ENCODE measurements at regions not wholly inside any gene's neighbourhood (a gene's known extent, or its start where the extent isn't known, plus 50 kb on each side); places are given as distances from the start of the nearest gene placed in this dataset.

DNA sequence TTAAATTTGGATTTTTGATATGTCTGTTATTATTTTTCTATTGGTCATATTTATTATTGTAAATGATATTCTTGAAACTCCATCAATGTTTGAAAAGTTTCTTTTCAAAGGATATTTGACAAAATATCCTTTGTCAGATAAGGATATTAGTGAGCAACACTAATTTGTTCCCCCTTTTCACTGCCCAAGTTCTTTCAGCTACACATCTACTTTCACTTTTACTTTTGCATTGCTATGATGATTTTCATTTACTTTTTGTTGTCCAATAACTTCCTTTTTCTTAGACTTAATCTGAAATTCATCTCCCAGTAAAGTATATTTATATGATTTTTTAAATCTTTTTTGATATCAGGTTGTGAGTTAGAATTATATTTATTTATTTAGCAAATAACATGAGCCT is 542.3 kb upstream of the ADGRL3 start:
- no peak overlapping the region for H2AFZ ChIP-seq (ENCODE audit: low read length)
- no peak overlapping the region for H3K4me3 Mint-ChIP-seq

More for the DNA sequence above, 542.3 kb upstream of the ADGRL3 start:
- H3K4ac ChIP-seq (ENCODE audit: low read depth, low read length), result no peak overlapping the region
- no peaks in the 10 kb centered on the region; the same call in 1 of the 2 replicates for H3K27me3 Mint-ChIP-seq (ENCODE audit: low read depth)
- no peak for DNase-seq
- no peak overlapping the region for H3K56ac ChIP-seq (ENCODE audit: insufficient read length, low read depth, low read length)
- TF ChIP-seq, protein P1, sequence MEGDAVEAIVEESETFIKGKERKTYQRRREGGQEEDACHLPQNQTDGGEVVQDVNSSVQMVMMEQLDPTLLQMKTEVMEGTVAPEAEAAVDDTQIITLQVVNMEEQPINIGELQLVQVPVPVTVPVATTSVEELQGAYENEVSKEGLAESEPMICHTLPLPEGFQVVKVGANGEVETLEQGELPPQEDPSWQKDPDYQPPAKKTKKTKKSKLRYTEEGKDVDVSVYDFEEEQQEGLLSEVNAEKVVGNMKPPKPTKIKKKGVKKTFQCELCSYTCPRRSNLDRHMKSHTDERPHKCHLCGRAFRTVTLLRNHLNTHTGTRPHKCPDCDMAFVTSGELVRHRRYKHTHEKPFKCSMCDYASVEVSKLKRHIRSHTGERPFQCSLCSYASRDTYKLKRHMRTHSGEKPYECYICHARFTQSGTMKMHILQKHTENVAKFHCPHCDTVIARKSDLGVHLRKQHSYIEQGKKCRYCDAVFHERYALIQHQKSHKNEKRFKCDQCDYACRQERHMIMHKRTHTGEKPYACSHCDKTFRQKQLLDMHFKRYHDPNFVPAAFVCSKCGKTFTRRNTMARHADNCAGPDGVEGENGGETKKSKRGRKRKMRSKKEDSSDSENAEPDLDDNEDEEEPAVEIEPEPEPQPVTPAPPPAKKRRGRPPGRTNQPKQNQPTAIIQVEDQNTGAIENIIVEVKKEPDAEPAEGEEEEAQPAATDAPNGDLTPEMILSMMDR (conservative IDR thresholded peaks at IDR 0.05), result no peak
- no peaks in the 10 kb centered on the region for H3K4me1 ChIP-seq (ENCODE audit: insufficient read depth, low read length)
- H4K8ac ChIP-seq (replicated peaks; ENCODE audit: insufficient read length, low read depth, low read length), result no peak overlapping the region
- no peak overlapping the region for H3K18ac ChIP-seq (ENCODE audit: insufficient read length, low read depth, low read length)
- H3T11ph ChIP-seq (ENCODE audit: low read length), result no peak overlapping the region
- no peak overlapping the region for H3K27ac ChIP-seq (ENCODE audit: insufficient read length, low read depth, low read length)
- H3K27me3 ChIP-seq (ENCODE audit: insufficient read depth, low read length), result no peaks in the 10 kb centered on the region
- no peaks in the 10 kb centered on the region for H3K9me3 ChIP-seq (ENCODE audit: control insufficient read depth, low read depth, low read length)
- no peaks in the 10 kb centered on the region for H3K79me1 ChIP-seq (ENCODE audit: insufficient read depth, low read depth, low read length, poor library complexity, severe bottlenecking)
- no peaks in the 10 kb centered on the region; a peak in 1 of 7 replicates for H3K36me3 Mint-ChIP-seq (ENCODE audit: insufficient read depth in 1 of 3, low read depth in 3 of 3)
- H2AK5ac ChIP-seq (ENCODE audit: insufficient read length, low read length), result no peak overlapping the region
- no peak overlapping the region for H2BK20ac ChIP-seq (ENCODE audit: low read depth, low read length, poor library complexity, severe bottlenecking)
- no peak overlapping the region for H3K23ac ChIP-seq (ENCODE audit: insufficient read length, low read depth, low read length)
- H2BK120ac ChIP-seq (ENCODE audit: low read depth, low read length, poor library complexity, severe bottlenecking), result no peak overlapping the region
- H4K91ac ChIP-seq (ENCODE audit: insufficient read length, low read depth, low read length), result no peak overlapping the region
- no peak overlapping the region for H2BK12ac ChIP-seq (ENCODE audit: insufficient read length, low read depth, low read length)
- no peak overlapping the region for H4K5ac ChIP-seq (ENCODE audit: insufficient read length, low read depth, low read length)
- no peaks in the 10 kb centered on the region for H3K23me2 ChIP-seq (ENCODE audit: insufficient read length, low read depth, low read length, poor library complexity, severe bottlenecking)
- H3K14ac ChIP-seq (ENCODE audit: insufficient read depth, low read length), result no peak overlapping the region
- peaks cover 8 to 9% of the 10 kb centered on the region in 2 experiments for H3K4me1 Mint-ChIP-seq
- no peak overlapping the region for H2BK15ac ChIP-seq (ENCODE audit: low read depth, low read length)
- H3K9me3 Mint-ChIP-seq, result peaks cover 5 to 6% of the 10 kb centered on the region in 2 experiments; a peak in 4 of 5 replicates
- no peak overlapping the region for H2BK5ac ChIP-seq (ENCODE audit: insufficient read length, low read length)
- no peak overlapping the region for H3K4me2 ChIP-seq (ENCODE audit: insufficient read depth, insufficient read length, low read length)
- H3K9ac ChIP-seq (ENCODE audit: extremely low read depth, insufficient read length, low read length), result no peak overlapping the region
- no peaks in the 10 kb centered on the region for H3K79me2 ChIP-seq (ENCODE audit: insufficient read depth, low read length)
- no peaks in the 10 kb centered on the region for H4K20me1 ChIP-seq (ENCODE audit: control insufficient read depth, insufficient read depth, insufficient read length)
- no peak overlapping the region for H3K27ac Mint-ChIP-seq

Measured in H9 (cell line).